ENCODE measurements at regions not wholly inside any gene's neighbourhood (a gene's known extent, or its start where the extent isn't known, plus 50 kb on each side); places are given as distances from the start of the nearest gene placed in this dataset.

- TF ChIP-seq EZH2phosphoT487 (IDR thresholded peaks at IDR 0.05; ENCODE audit: low read depth, severe bottlenecking, unreplicated experiment) (no peak), CTCF (IDR thresholded peaks at IDR 0.05; ENCODE audit: poor library complexity) (no peak)
These were observed 501.3 kb downstream of the CD83 start for GRCh38 chr6:14618759-14619418.
